Hematopoietic multipotent progenitor cell treated with erythropoietin and hydrocortisone succinate and interleukin-3 and kit ligand, for 15 days (in vitro differentiated cells): ENCODE measurements at regions not wholly inside any gene's neighbourhood (a gene's known extent, or its start where the extent isn't known, plus 50 kb on each side); places are given as distances from the start of the nearest gene placed in this dataset.
"Not testable (repeated sequence)": the region's sequence is repeated elsewhere in the genome, so short reads cannot be mapped to it uniquely, and the experiment has no call there.

Experiments
- DNase-seq: peaks from one replicate; pipeline ENCODE4 v3.0.0-alpha.2; 2015; ENCODE audit warnings: low spot score

GRCh38 chr5:125413496-125414274, 667.2 kb upstream of the ZNF608 start:
- no peak for DNase-seq

DNA sequence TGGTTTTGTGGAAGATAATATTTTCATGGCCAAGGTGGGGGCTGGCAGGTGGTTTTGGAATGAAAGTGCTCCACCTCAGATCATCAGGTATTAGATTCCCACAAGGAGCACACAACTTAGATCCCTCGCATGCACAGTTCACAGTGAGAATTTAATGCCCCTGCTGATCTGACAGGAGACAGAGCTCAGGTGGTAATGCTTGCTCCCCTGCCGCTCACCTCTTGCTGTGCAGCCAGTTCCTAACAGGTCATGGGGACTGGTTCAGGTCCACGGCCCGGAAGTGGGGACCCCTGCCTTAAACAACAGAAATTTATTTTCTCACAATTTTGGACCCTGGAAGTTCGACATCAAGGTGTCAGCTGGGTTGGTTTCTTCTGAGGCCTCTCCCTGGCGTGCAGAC, 668.7 kb upstream of the ZNF608 start:
- no peak for DNase-seq

- no peak for DNase-seq
Measured at GRCh38 chr5:125416055-125416454, 669.6 kb upstream of the ZNF608 start.

DNA sequence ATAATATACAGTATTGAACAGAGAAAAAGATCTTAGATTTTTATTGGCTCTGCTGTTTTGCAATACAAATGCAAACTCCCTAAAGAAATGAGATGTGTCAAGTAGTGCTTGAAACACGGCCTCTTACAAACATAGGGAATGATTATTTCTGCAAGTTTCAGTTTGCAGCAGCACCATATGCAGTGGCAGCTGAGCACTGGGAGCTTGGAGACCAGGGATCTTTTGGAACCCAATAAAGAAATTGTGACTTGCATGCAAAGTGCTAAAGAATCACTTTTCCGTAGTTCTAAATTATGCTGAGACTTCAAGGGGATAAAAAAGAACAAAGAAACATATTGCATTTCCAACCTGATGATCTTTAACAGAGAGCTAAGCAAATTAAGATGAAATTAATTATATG, 674.6 kb upstream of the ZNF608 start:
- DNase-seq = no peak

GRCh38 chr5:125422342-125422741, 675.9 kb upstream of the ZNF608 start:
- no peak for DNase-seq

DNA sequence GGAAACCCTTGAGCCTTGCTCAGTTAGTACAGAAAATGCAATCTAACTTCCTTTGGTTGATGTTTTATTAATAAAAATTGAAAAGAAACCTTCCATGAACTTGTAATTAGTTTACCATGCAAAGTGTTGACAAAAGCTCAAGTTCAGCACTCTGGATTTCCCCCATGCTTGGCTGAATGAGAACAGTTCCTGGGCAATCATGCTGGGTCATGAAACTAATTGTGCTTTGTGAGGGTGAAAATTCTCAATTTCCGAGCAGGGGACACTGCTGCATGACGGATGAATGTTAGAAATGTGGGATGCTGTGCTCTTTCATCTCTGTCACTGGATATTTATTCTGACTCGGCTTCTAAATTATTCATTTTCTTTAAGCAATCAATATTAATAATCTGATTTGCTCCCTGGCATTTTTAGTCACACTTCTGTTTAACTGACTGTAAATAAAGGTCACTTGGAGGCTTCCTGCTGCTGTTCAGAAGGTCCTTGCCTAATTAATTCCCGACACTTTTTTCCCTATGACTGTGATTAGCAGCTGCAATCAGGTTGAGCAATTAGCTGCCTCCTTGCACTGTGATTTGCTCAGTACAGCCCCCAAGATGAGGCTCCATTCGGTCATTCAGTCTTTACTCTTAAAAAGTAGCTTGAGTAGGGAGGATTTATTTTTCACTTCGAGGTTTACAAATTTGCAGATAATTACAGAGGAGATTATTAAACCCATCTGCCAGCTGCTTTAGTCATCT, 678.1 kb upstream of the ZNF608 start:
- DNase-seq = no peak

DNA sequence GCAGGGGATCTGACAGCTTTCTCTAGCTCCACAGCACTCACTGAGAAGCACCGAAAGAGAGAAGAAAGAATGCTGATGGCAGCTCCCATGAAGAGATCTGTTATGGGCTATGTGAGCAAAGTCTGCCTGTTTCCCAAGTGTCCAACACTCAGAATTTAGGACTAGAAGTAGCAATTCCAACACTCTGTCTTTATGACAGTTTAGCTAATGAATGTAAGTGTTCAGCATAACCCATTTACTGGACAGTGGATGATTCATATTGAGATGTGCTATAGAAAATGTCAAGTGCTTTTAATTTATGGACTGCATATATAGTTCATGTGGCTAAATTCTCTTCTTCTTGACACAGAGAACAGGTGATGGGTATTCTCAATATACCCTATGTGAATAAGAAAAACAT, 683.1 kb upstream of the ZNF608 start:
- no peak for DNase-seq

GRCh38 chr5:125433457-125433856, 687.0 kb upstream of the ZNF608 start:
- no peak for DNase-seq

GRCh38 chr5:125439243-125439642, 692.8 kb upstream of the ZNF608 start:
- DNase-seq = no peak

DNA sequence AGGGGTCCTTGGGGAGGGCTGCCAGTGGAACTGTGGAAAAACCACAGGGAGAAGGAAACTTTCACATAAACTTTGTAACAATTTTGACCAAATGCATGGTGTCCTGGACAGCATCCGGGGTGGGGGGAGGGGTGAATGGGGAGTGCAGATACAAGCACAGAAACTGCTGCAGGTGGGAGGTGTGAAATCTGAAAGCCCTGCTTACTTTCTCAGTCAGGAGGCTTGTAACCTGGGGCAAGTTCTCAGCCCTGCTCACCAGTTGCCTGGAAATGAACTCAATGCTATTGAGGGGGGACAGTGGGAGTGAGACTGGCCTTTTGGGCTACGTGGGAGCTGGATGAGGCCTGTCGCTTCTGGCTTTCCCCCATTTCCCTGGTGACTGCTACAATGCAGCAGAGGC, 694.5 kb upstream of the ZNF608 start:
- no peak for DNase-seq

DNA sequence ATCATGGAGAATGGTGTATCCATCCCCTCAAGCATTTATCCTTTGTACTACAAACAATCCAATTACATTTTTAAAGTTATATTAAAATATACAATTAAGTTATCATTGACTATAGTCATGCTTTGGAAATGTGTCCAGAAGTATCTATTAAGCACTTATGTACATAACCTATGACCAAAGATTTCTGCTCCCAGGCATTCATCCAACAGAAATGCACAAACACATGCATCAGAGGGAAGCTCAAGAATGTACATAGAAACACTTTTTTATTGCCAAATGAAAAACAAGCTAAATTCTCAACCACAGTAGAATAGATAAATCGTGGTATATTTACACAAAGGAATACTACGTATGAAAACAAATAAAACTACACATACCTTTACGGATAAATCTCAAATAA, 700.5 kb upstream of the ZNF608 start:
- no peak for DNase-seq

- DNase-seq = no peak
Measured at GRCh38 chr5:125450771-125451170, 704.3 kb upstream of the ZNF608 start.

- no peak for DNase-seq
Measured at GRCh38 chr5:125451622-125452021, 705.2 kb upstream of the ZNF608 start.

GRCh38 chr5:125452991-125453390, 706.6 kb upstream of the ZNF608 start:
- no peak for DNase-seq

DNA sequence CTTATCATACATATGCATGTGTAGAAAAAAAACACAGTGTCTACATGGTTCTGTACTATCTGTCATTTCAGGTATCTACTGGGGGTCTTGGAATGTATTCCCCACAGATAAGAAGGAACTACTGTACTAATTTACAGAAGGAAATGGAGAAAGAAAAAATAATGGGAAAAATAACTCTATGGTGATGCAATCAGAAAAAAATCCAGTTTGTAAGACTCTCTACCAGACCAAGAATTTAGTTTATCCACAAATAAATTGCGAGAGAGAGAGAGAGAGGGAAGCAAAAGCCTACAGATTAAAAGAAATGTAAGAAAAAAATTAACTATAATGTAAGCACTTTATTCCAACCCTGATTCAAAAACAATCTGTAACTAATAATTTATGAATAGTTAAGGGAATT, 708.6 kb upstream of the ZNF608 start:
- DNase-seq = no peak

DNA sequence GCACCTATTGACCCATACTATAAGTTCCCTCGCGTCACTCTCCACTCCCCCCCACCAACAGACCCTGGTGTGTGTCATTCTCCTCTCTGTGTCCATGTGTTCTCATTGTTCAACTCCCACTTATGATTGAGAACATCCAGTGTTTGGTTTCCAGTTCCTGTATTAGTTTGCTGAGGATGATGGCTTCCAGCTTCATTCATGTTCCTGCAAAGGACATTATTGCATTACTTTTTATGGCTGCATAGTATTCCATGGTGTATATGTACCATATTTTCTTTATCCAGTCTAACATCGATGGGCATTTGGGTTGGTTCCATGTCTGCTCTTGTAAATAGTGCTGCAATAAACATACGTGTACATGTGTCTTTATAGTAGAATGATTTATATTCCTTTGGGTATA, 709.6 kb upstream of the ZNF608 start:
- DNase-seq = not testable (repeated sequence)

DNA sequence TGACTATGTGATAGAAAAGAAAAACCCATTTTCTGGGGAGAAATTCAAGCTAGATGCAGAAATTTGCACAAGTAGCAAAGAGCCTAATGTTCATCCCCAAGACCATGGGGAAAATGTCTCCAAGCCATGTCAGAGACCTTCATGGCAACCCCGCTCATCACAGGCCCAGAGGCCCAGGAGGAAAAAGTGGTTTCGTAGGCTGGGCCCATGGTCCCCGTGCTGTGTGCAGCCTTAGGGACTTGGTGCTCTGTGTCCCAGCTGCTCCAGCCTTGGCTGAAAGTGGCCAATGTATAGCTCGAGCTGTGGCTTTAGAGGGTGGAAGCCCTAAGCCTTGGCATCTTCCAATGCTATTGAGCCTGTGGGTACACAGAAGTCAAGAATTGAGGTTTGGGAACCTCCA, 711.2 kb upstream of the ZNF608 start:
- no peak for DNase-seq

DNA sequence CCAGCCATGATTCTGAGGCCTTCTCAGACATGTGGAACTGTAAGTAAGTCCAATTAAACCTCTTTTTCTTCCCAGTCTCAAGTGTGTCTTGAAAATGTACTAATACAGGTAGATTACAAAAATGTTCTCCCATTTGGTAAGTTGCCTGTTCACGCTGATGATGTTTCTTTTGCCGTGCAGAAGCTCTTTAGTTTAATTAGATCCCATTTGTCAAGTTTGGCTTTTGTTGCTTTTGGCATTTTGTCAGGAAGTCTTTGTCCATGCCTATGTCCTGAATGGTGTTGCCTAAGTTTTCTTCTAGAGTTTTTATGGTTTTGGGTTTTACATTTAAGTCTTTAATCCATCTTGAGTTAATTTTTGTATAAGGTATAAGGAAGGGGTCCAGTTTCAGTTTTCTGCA, 712.5 kb upstream of the ZNF608 start:
- DNase-seq = not testable (repeated sequence)

DNA sequence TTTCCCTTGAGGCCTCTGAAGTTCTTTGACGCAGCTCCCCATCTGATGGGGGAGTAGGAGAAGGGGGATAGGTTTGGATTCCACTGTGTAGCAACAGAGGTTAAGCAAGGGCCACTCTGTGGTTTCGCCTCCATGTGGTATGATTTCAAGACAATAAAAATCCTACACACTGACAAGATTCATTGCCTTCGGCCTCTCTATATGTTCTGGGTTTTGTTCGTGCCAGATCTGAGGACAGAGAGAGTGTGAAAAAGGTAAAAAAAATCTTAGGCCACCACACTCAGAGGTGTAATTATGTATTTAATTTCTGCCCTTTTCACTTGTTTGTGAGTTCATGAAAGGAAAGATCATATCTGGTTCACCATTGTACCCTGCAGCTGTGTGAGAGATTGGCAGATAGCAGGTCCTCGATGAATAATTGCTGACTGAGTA, 715.2 kb upstream of the ZNF608 start:
- DNase-seq = no peak

GRCh38 chr5:125463466-125464092, 717.1 kb upstream of the ZNF608 start:
- no peak for DNase-seq

GRCh38 chr5:125464847-125465432, 718.5 kb upstream of the ZNF608 start:
- no peak for DNase-seq

DNA sequence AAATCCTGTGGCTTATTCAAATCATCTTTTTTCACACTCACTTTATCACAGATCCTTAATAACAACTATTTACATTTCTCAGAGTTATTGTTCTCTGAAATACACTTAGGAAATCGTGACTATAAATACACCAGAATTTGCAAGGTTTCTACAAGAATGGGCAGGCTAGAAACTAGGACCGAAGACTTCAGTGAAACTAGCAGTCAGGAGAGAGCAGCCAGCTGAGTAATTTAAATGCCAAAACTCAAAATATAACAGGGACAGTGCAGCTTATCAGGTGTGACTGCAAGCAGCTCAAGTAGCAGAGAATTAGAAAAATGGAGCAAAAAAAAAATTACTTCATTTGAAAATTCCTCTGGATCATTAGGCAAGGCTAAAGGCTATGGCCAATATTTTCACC, 719.3 kb upstream of the ZNF608 start:
- no peak for DNase-seq

GRCh38 chr5:125467222-125467621, 720.8 kb upstream of the ZNF608 start:
- no peak for DNase-seq
